Ovary (tissue), 7 donors: ENCODE measurements at regions not wholly inside any gene's neighbourhood (a gene's known extent, or its start where the extent isn't known, plus 50 kb on each side); places are given as distances from the start of the nearest gene placed in this dataset.
"Not testable (repeated sequence)": the region's sequence is repeated elsewhere in the genome, so short reads cannot be mapped to it uniquely, and the experiment has no call there.

Experiments used
- DNase-seq, 5 donors: peaks; one replicate each; pipeline ENCODE4 v3.0.0-alpha.2; 2019 to 2020
- H3K27ac ChIP-seq, 2 donors: fragments of 200-600 bp; one replicate each; pipeline versions ENCODE4 v1.5.1 to v1.8.0; 2019 to 2022
- H3K27me3 ChIP-seq: fragments of 200-600 bp; one replicate; pipeline ENCODE4 v1.8.0; 2022
- H3K36me3 ChIP-seq: fragments of 200-600 bp; sonication (generic); one replicate; pipeline ENCODE4 v1.5.1; 2019
- H3K4me1 ChIP-seq: one replicate; pipeline ENCODE4 v1.8.1; 2013; ENCODE audit warnings: mild to moderate bottlenecking, moderate library complexity; ENCODE audit not compliant: insufficient read depth
- H3K4me3 ChIP-seq: fragments of 200-600 bp; sonication (generic); one replicate; pipeline ENCODE4 v1.5.1; 2017
- H3K9me3 ChIP-seq, 2 donors: fragments of 200-600 bp in 1 of 2; sonication (generic) in 1 of 2; one replicate each; pipeline versions ENCODE4 v1.5.1 to v1.8.1; 2013 to 2019; ENCODE audit warnings: mild to moderate bottlenecking in 1 of 2, moderate library complexity in 1 of 2
- EP300 ChIP-seq: sonication (generic); formaldehyde crosslinking; IDR thresholded peaks from one replicate; pipeline ENCODE4 v1.6.1; 2017; ENCODE audit warnings: antibody characterized with exemption
- POLR2A ChIP-seq: fragments of 450-650 bp; IDR thresholded peaks from one replicate; pipeline ENCODE4 v1.6.1; 2017; ENCODE audit warnings: antibody characterized with exemption, mild to moderate bottlenecking, moderate library complexity
- WGBS, 3 donors: extraction: QIAGEN DNeasy Blood & Tissue Kit in 1 of 3; methylation state at CpG; one replicate each; pipeline versions ENCODE4 v1.1.5 to v1.1.7; 2013 to 2017; 5-methylcytosine and 5-hydroxymethylcytosine counted together
- intact Hi-C, 4 donors: fragments of 100-400 bp; cut with DNase I; formaldehyde crosslinking; loops; one replicate each; pipeline versions ENCODE4 v1.11.0 to v1.15.1; 2022 to 2023
- TF ChIP-seq, protein P1 (sequence below), 3 donors: fragments of 450-650 bp in 2 of 3; fragments of 200-600 bp in 1 of 3; IDR thresholded peaks; one replicate each; pipeline versions ENCODE4 v1.5.1 to v1.8.0; 2016 to 2022; ENCODE audit warnings: antibody characterized with exemption in 3 of 3, mild to moderate bottlenecking in 1 of 3
- donor health status: DM: no; HTN: no; CAD: no; lungs with moderate emphysema.
- donor health status: DM: no; HTN: no; CAD: no.
- donor health status: Bipolar disorder and iron deficiency.
- donor health status: DM: no; HTN: no; CAD: no.
- donor health status: DM: yes; HTN: yes; CAD: no.

- intact Hi-C loops: no loop called here
- H3K9me3 ChIP-seq: no peaks in the 10 kb centered on the region
- H3K36me3 ChIP-seq: no peaks in the 10 kb centered on the region
- TF ChIP-seq, protein P1, sequence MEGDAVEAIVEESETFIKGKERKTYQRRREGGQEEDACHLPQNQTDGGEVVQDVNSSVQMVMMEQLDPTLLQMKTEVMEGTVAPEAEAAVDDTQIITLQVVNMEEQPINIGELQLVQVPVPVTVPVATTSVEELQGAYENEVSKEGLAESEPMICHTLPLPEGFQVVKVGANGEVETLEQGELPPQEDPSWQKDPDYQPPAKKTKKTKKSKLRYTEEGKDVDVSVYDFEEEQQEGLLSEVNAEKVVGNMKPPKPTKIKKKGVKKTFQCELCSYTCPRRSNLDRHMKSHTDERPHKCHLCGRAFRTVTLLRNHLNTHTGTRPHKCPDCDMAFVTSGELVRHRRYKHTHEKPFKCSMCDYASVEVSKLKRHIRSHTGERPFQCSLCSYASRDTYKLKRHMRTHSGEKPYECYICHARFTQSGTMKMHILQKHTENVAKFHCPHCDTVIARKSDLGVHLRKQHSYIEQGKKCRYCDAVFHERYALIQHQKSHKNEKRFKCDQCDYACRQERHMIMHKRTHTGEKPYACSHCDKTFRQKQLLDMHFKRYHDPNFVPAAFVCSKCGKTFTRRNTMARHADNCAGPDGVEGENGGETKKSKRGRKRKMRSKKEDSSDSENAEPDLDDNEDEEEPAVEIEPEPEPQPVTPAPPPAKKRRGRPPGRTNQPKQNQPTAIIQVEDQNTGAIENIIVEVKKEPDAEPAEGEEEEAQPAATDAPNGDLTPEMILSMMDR (IDR thresholded peaks at IDR 0.05): no peak
- no peak for TF ChIP-seq EP300
- TF ChIP-seq POLR2A: no peak
- no peak overlapping the region for H3K4me3 ChIP-seq
- no peaks in the 10 kb centered on the region for H3K4me1 ChIP-seq
- DNase-seq: no peak
- H3K27ac ChIP-seq: no peak overlapping the region
- WGBS, 3 donors: 25 to 29% (median 26%) methylated on average over 1 of the region's 1 CpG
- H3K27me3 ChIP-seq: no peaks in the 10 kb centered on the region
Measured at GRCh38 chr6:74362391-74362790, 666.4 kb downstream of the CD109 start.

DNA sequence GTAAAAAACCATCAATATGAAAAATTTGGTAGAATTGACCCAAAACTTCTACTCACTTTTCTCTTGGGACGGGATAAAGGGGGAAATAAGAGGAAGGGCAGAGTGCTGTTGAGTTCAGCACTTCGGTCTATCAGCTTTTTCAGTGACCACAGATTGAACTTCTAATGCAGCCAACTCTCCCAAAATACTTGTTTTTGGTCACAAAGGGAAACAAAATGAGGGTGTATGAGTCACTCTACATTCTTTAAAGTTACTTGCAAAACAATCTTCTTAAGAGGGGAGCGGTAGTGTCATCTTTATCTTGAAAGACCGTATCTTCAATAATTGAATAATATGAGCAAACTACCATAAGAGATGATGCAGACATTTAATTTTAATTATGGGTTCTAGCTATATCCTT is 661.3 kb downstream of the CD109 start:
- 6 to 18% (median 12%) methylated on average over 4 of the region's 4 CpGs for WGBS, 3 donors

DNA sequence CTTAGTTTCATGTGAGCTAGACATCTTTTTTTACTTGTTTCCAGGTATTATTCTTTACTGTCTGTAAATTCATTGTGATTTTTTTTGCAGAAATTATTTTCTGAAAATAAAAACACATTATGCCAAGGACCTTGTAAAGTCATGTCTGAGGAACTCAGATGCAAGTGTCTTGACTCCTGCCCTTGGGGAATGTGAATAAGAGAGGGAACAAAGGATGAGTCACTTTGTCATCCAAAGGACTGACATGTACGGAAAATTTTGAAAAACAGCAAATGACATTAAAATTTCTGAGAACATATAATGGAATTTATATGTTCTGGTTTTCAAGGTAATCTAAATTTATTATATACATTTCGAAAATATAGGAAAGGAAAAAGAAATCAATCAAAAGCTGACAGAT is 660.4 kb downstream of the CD109 start:
- Histone ChIP-seq H3K4me1 (no peaks in the 10 kb centered on the region), H3K27ac (no peak overlapping the region), H3K27me3 (no peaks in the 10 kb centered on the region), H3K9me3 (no peaks in the 10 kb centered on the region), H3K4me3 (no peak overlapping the region), H3K36me3 (no peaks in the 10 kb centered on the region)
- intact Hi-C loops: no loop called here
- DNase-seq: no peak
- 88 to 96% (median 93%) methylated on average over 2 of the region's 2 CpGs for WGBS, 3 donors
- TF ChIP-seq, protein P1 (IDR thresholded peaks at IDR 0.05): no peak
- TF ChIP-seq POLR2A (no peak), EP300 (no peak)

More for the DNA sequence above, 661.3 kb downstream of the CD109 start:
- no peaks in the 10 kb centered on the region for H3K36me3 ChIP-seq
- intact Hi-C loops: no loop called here
- peak overlapping the region in 1 of 2 donors; percentile 16 for H3K27ac ChIP-seq
- H3K9me3 ChIP-seq: no peaks in the 10 kb centered on the region
- no peaks in the 10 kb centered on the region for H3K4me1 ChIP-seq
- no peak overlapping the region for H3K4me3 ChIP-seq
- no peaks in the 10 kb centered on the region for H3K27me3 ChIP-seq
- TF ChIP-seq, protein P1 (IDR thresholded peaks at IDR 0.05): no peak
- TF ChIP-seq POLR2A: no peak
- DNase-seq: no peak

GRCh38 chr6:74346936-74347535 is 651.0 kb downstream of the CD109 start:
- H3K27me3 ChIP-seq: no peaks in the 10 kb centered on the region
- no peaks in the 10 kb centered on the region for H3K9me3 ChIP-seq
- 68 to 73% (median 69%) methylated on average over 4 of the region's 4 CpGs for WGBS, 3 donors
- no peak overlapping the region for H3K4me3 ChIP-seq
- H3K27ac ChIP-seq: no peak overlapping the region
- TF ChIP-seq EP300: no peak
- no peaks in the 10 kb centered on the region for H3K4me1 ChIP-seq
- intact Hi-C loops: no loop called here
- DNase-seq: no peak
- H3K36me3 ChIP-seq: no peaks in the 10 kb centered on the region

GRCh38 chr6:74343804-74344203 is 647.8 kb downstream of the CD109 start:
- Histone ChIP-seq H3K27me3 (no peaks in the 10 kb centered on the region), H3K4me3 (no peak overlapping the region), H3K36me3 (no peaks in the 10 kb centered on the region), H3K9me3 (no peaks in the 10 kb centered on the region), H3K4me1 (no peaks in the 10 kb centered on the region), H3K27ac (no peak overlapping the region)
- no peak for DNase-seq
- 43 to 66% (median 57%) methylated on average over 3 of the region's 3 CpGs for WGBS, 3 donors
- intact Hi-C loops: no loop called here
- no peak for TF ChIP-seq EP300

DNA sequence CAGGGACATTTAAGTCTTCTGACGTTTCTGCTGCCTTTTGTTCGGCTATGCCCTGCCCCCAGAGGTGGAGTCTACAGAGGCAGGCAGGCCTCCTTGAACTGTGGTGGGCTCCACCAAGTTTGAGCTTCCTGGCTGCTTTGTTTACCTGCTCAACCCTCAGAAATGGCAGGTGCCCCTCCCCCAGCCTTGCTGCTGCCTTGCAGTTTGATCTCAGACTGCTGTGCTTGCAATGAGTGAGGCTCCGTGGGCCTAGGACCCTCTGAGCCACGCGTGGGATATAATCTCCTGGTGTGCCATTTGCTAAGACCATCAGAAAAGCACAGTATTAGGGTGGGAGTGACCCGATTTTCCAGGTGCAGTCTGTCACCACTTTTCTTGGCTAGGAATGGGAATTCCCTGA is 647.3 kb downstream of the CD109 start:
- H3K27ac ChIP-seq, H3K27me3 ChIP-seq, DNase-seq, H3K9me3 ChIP-seq, H3K4me1 ChIP-seq, H3K4me3 ChIP-seq, intact Hi-C loops, H3K36me3 ChIP-seq: not testable (repeated sequence)
- WGBS, 3 donors: 78 to 90% (median 80%) methylated on average over 6 of the region's 6 CpGs
